GM06990 (cell line): ENCODE measurements at regions not wholly inside any gene's neighbourhood (a gene's known extent, or its start where the extent isn't known, plus 50 kb on each side); places are given as distances from the start of the nearest gene placed in this dataset.

Source experiments
- DNase-seq: peaks from one replicate; pipeline ENCODE4 v3.0.0-alpha.2; 2011; ENCODE audit not compliant: insufficient read length; ENCODE audit errors: extremely low read depth
- H3K27me3 ChIP-seq: replicated peaks from 2 replicates; pipeline ENCODE4 v1.6.0; 2011; ENCODE audit warnings: low read length; ENCODE audit not compliant: control insufficient read depth, insufficient read depth
- H3K36me3 ChIP-seq: 2 replicates; pipeline ENCODE4 v1.5.1; 2011; ENCODE audit warnings: low read length; ENCODE audit not compliant: control insufficient read depth, insufficient read depth
- H3K4me3 ChIP-seq: replicated peaks from 2 replicates; pipeline ENCODE4 v1.5.1; 2011; ENCODE audit warnings: low read depth, mild to moderate bottlenecking, control low read depth, low read length
- CTCF ChIP-seq: IDR thresholded peaks from 2 replicates; pipeline ENCODE4 v1.5.1; 2011; ENCODE audit warnings: low read length, control low read depth, mild to moderate bottlenecking, inconsistent platforms; ENCODE audit not compliant: insufficient read depth, poor library complexity, severe bottlenecking

GRCh38 chr12:113546916-113547863 lies 75.5 kb upstream of the LHX5 start:
- H3K4me3 ChIP-seq = no peak overlapping the region
- no peak for DNase-seq
- TF ChIP-seq CTCF = no peak
- H3K27me3 ChIP-seq = no peaks in the 10 kb centered on the region
- no peaks in the 10 kb centered on the region for H3K36me3 ChIP-seq

- H3K4me3 ChIP-seq = no peak overlapping the region
- TF ChIP-seq CTCF = no peak
- DNase-seq = no peak
- no peaks in the 10 kb centered on the region for H3K36me3 ChIP-seq
- H3K27me3 ChIP-seq = no peaks in the 10 kb centered on the region; the same call in 1 of the 2 replicates
Measured at GRCh38 chr12:113537751-113538087, 66.0 kb upstream of the LHX5 start.

- DNase-seq = no peak
- Histone ChIP-seq H3K36me3 (no peaks in the 10 kb centered on the region), H3K27me3 (no peaks in the 10 kb centered on the region; the same call in 1 of the 2 replicates), H3K4me3 (no peak overlapping the region)
- TF ChIP-seq CTCF = no peak
Measured at GRCh38 chr12:113537046-113537750, 65.5 kb upstream of the LHX5 start.

DNA sequence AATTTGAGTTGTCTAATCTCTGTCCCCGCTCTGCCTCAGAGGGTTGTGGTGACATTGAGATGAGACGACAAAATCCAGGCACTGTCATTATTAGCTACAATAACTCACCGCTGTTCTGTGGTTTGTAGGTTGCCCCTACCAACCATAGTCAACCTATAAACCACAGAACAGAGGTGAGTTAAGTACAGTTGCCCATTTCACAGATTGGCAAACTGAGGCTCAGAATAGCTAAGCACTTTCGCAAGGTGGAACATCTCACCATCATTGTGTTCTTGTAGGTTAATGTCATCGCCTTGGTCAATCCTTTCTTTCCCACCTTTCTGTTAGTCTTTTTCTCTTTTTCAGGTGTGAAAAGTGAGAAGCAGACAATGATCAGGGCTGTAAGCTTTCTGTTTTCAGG lies 63.4 kb upstream of the LHX5 start:
- H3K4me3 ChIP-seq = no peak overlapping the region
- no peak for DNase-seq
- no peaks in the 10 kb centered on the region for H3K36me3 ChIP-seq
- no peaks in the 10 kb centered on the region; the same call in 1 of the 2 replicates for H3K27me3 ChIP-seq
- no peak for TF ChIP-seq CTCF

DNA sequence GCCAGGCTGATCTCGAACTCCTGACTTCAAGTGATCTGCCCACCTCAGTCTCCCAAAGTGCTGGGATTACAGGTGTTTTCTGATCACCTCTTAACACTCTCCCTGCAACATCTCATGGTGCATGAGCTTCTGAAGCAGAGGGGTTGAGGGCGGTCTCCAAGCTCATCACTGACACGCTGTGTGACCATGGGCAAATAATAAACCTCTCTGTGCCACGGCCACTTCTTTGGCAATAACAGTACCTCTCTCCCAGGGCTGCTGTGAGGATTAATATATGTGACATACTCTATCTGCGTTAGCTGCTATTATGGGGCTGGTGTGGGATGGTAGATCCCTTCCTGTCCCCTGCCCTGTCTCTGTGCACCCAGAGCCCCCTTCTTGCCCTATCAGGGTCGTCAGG lies 62.9 kb upstream of the LHX5 start:
- no peak for DNase-seq
- no peak for TF ChIP-seq CTCF
- no peaks in the 10 kb centered on the region; the same call in 1 of the 2 replicates for H3K27me3 ChIP-seq
- no peaks in the 10 kb centered on the region for H3K36me3 ChIP-seq
- no peak overlapping the region for H3K4me3 ChIP-seq
